ENCODE measurements at regions not wholly inside any gene's neighbourhood (a gene's known extent, or its start where the extent isn't known, plus 50 kb on each side); places are given as distances from the start of the nearest gene placed in this dataset.
A peak's percentile ranks its signal among the peaks of the same experiment; 100 is the strongest.
"Not testable (repeated sequence)": the region's sequence is repeated elsewhere in the genome, so short reads cannot be mapped to it uniquely, and the experiment has no call there.

- peaks cover 2% of the 10 kb centered on the region for H3K4me1 ChIP-seq (ENCODE audit: control insufficient read depth, extremely low read depth, insufficient read depth, low read length)
Measured at GRCh38 chr1:182301026-182301436, 90.6 kb downstream of the GLUL start.

GRCh38 chr1:182299728-182300616, 91.6 kb downstream of the GLUL start:
- H3K4me2 ChIP-seq (ENCODE audit: control insufficient read depth, extremely low read depth, insufficient read depth, low read depth, low read length): no peak overlapping the region
- TF ChIP-seq CTCF (optimal IDR thresholded peaks at IDR 0.05 in 1 of 3, IDR thresholded peaks at IDR 0.05 in 1 of 3, conservative IDR thresholded peaks at IDR 0.05 in 1 of 3; ENCODE audit: extremely low read depth in 1 of 3, insufficient read depth in 2 of 3, low read length in 3 of 3): no peak
- TF ChIP-seq EZH2 (IDR thresholded peaks at IDR 0.05; ENCODE audit: low read length): no peak
- dilution Hi-C loops (cut with MboI; ENCODE audit: extremely low pct_ligation_motif_present, low sequenced_read_pairs): no loop called here
- DNase-seq (ENCODE audit: low read depth, low spot score) (no peak), FAIRE-seq (peak; percentile 39)
- H3K79me2 ChIP-seq (ENCODE audit: control insufficient read depth, insufficient read depth, low read length): no peaks in the 10 kb centered on the region
- no peak overlapping the region for H2AFZ ChIP-seq (ENCODE audit: control insufficient read depth, low read length)
- H3K4me3 ChIP-seq (ENCODE audit: control insufficient read depth in 2 of 3, extremely low read depth in 1 of 3, insufficient read depth in 2 of 3, low read depth in 1 of 3, low read length in 3 of 3): no peak overlapping the region
- H3K36me3 ChIP-seq (ENCODE audit: control insufficient read depth in 2 of 2, extremely low read depth in 1 of 2, insufficient read depth in 2 of 2, low read length in 2 of 2): no peaks in the 10 kb centered on the region
- no peaks in the 10 kb centered on the region for H3K9me1 ChIP-seq (ENCODE audit: control insufficient read depth, extremely low read depth, insufficient read depth, low read length)
- no peaks in the 10 kb centered on the region for H4K20me1 ChIP-seq (ENCODE audit: control insufficient read depth, extremely low read depth, insufficient read depth, low read length)
- H3K9ac ChIP-seq (ENCODE audit: control insufficient read depth, extremely low read depth, insufficient read depth, low read length): no peak overlapping the region
- no peak overlapping the region for H3K27ac ChIP-seq (ENCODE audit: control insufficient read depth, insufficient read depth, low read length)
- no peaks in the 10 kb centered on the region for H3K27me3 ChIP-seq (ENCODE audit: control insufficient read depth, extremely low read depth, insufficient read depth, low read length)
- peaks cover 2% of the 10 kb centered on the region for H3K4me1 ChIP-seq (ENCODE audit: control insufficient read depth, extremely low read depth, insufficient read depth, low read length)
- H3K9me3 ChIP-seq (ENCODE audit: control insufficient read depth, low read depth, low read length): no peaks in the 10 kb centered on the region

More at GRCh38 chr1:182301026-182301436, 90.6 kb downstream of the GLUL start:
- H2AFZ ChIP-seq (ENCODE audit: control insufficient read depth, low read length): no peak overlapping the region
- FAIRE-seq: no peak
- H3K36me3 ChIP-seq (ENCODE audit: control insufficient read depth in 2 of 2, extremely low read depth in 1 of 2, insufficient read depth in 2 of 2, low read length in 2 of 2): no peaks in the 10 kb centered on the region
- H3K27me3 ChIP-seq (ENCODE audit: control insufficient read depth, extremely low read depth, insufficient read depth, low read length): no peaks in the 10 kb centered on the region
- H3K27ac ChIP-seq (ENCODE audit: control insufficient read depth, insufficient read depth, low read length): no peak overlapping the region
- no peak overlapping the region for H3K4me3 ChIP-seq (ENCODE audit: control insufficient read depth in 2 of 3, extremely low read depth in 1 of 3, insufficient read depth in 2 of 3, low read depth in 1 of 3, low read length in 3 of 3)
- H3K9me3 ChIP-seq (ENCODE audit: control insufficient read depth, low read depth, low read length): no peaks in the 10 kb centered on the region
- no peak for TF ChIP-seq EZH2 (IDR thresholded peaks at IDR 0.05; ENCODE audit: low read length)
- no peak for TF ChIP-seq CTCF (optimal IDR thresholded peaks at IDR 0.05 in 1 of 3, IDR thresholded peaks at IDR 0.05 in 1 of 3, conservative IDR thresholded peaks at IDR 0.05 in 1 of 3; ENCODE audit: extremely low read depth in 1 of 3, insufficient read depth in 2 of 3, low read length in 3 of 3)
- H3K79me2 ChIP-seq (ENCODE audit: control insufficient read depth, insufficient read depth, low read length): no peaks in the 10 kb centered on the region
- H3K9ac ChIP-seq (ENCODE audit: control insufficient read depth, extremely low read depth, insufficient read depth, low read length): no peak overlapping the region
- no peak for DNase-seq (ENCODE audit: low read depth, low spot score)
- no peaks in the 10 kb centered on the region for H4K20me1 ChIP-seq (ENCODE audit: control insufficient read depth, extremely low read depth, insufficient read depth, low read length)
- dilution Hi-C loops (cut with MboI; ENCODE audit: extremely low pct_ligation_motif_present, low sequenced_read_pairs): no loop called here
- H3K9me1 ChIP-seq (ENCODE audit: control insufficient read depth, extremely low read depth, insufficient read depth, low read length): no peaks in the 10 kb centered on the region
- no peak overlapping the region for H3K4me2 ChIP-seq (ENCODE audit: control insufficient read depth, extremely low read depth, insufficient read depth, low read depth, low read length)

GRCh38 chr1:182299054-182299727, 92.4 kb downstream of the GLUL start:
- H3K9ac ChIP-seq (ENCODE audit: control insufficient read depth, extremely low read depth, insufficient read depth, low read length); H3K27ac ChIP-seq (ENCODE audit: control insufficient read depth, insufficient read depth, low read length); H3K27me3 ChIP-seq (ENCODE audit: control insufficient read depth, extremely low read depth, insufficient read depth, low read length); H3K4me2 ChIP-seq (ENCODE audit: control insufficient read depth, extremely low read depth, insufficient read depth, low read depth, low read length); FAIRE-seq; DNase-seq (ENCODE audit: low read depth, low spot score); H2AFZ ChIP-seq (ENCODE audit: control insufficient read depth, low read length); H3K79me2 ChIP-seq (ENCODE audit: control insufficient read depth, insufficient read depth, low read length); H3K9me1 ChIP-seq (ENCODE audit: control insufficient read depth, extremely low read depth, insufficient read depth, low read length); H3K9me3 ChIP-seq (ENCODE audit: control insufficient read depth, low read depth, low read length); dilution Hi-C loops (cut with MboI; ENCODE audit: extremely low pct_ligation_motif_present, low sequenced_read_pairs); H3K36me3 ChIP-seq (ENCODE audit: control insufficient read depth in 2 of 2, extremely low read depth in 1 of 2, insufficient read depth in 2 of 2, low read length in 2 of 2); H4K20me1 ChIP-seq (ENCODE audit: control insufficient read depth, extremely low read depth, insufficient read depth, low read length); H3K4me3 ChIP-seq (ENCODE audit: control insufficient read depth in 2 of 3, extremely low read depth in 1 of 3, insufficient read depth in 2 of 3, low read depth in 1 of 3, low read length in 3 of 3); H3K4me1 ChIP-seq (ENCODE audit: control insufficient read depth, extremely low read depth, insufficient read depth, low read length): not testable (repeated sequence)

Data from keratinocyte (primary cell).